Lung (tissue), 11 donors: ENCODE measurements at regions not wholly inside any gene's neighbourhood (a gene's known extent, or its start where the extent isn't known, plus 50 kb on each side); places are given as distances from the start of the nearest gene placed in this dataset.
"Not testable (repeated sequence)": the region's sequence is repeated elsewhere in the genome, so short reads cannot be mapped to it uniquely, and the experiment has no call there.

Experiments used
- ATAC-seq: fragments of 200-7000 bp; cut with Tn5 transposase; one replicate; pipeline ENCODE4 v1.9.1; 2020; ENCODE audit warnings: moderate number of reproducible peaks; ENCODE audit not compliant: insufficient read depth, low FRiP score
- DNase-seq, 3 donors: peaks; one replicate each; pipeline ENCODE4 v3.0.0-alpha.2; 2013 to 2017
- H3K27ac ChIP-seq, 2 donors: one replicate each; pipeline ENCODE4 v1.5.1; 2013; ENCODE audit warnings: mild to moderate bottlenecking in 2 of 2, moderate library complexity in 2 of 2, control low read depth in 1 of 2, inconsistent platforms in 1 of 2, low read depth in 1 of 2, low read length in 1 of 2
- H3K27me3 ChIP-seq, 3 donors: one replicate each; pipeline ENCODE4 v1.5.1; 2013; ENCODE audit warnings: low read length in 2 of 3; ENCODE audit not compliant: control insufficient read depth in 3 of 3, insufficient read depth in 3 of 3
- H3K36me3 ChIP-seq, 4 donors: one replicate each; pipeline ENCODE4 v1.5.1; 2013; ENCODE audit warnings: low read length in 4 of 4, mild to moderate bottlenecking in 1 of 4, moderate library complexity in 1 of 4; ENCODE audit not compliant: control insufficient read depth in 4 of 4, insufficient read depth in 4 of 4
- H3K4me1 ChIP-seq, 5 donors: one replicate each; pipeline ENCODE4 v1.5.1; 2013; ENCODE audit warnings: low read length in 5 of 5, mild to moderate bottlenecking in 2 of 5, moderate library complexity in 1 of 5; ENCODE audit not compliant: control insufficient read depth in 5 of 5, insufficient read depth in 5 of 5
- H3K4me3 ChIP-seq: one replicate; pipeline ENCODE4 v1.5.1; 2013; ENCODE audit warnings: mild to moderate bottlenecking, control low read depth, moderate library complexity
- H3K9ac ChIP-seq, 2 donors: one replicate each; pipeline ENCODE4 v1.5.1; 2013; ENCODE audit warnings: low read length in 2 of 2, control low read depth in 1 of 2; ENCODE audit not compliant: insufficient read depth in 1 of 2
- H3K9me3 ChIP-seq, 4 donors: one replicate each; pipeline ENCODE4 v1.5.1; 2013; ENCODE audit warnings: low read length in 3 of 4, mild to moderate bottlenecking in 1 of 4, moderate library complexity in 1 of 4; ENCODE audit not compliant: control insufficient read depth in 4 of 4, insufficient read depth in 3 of 4
- CTCF ChIP-seq: IDR thresholded peaks from 2 replicates; pipeline ENCODE4 v1.5.1; 2012; ENCODE audit warnings: mild to moderate bottlenecking; ENCODE audit errors: control extremely low read depth, extremely low read depth
- WGBS, 2 donors: extraction: QIAGEN DNeasy Blood & Tissue Kit; methylation state at CpG; one replicate each; pipeline ENCODE4 v1.1.7; 2013; 5-methylcytosine and 5-hydroxymethylcytosine counted together
- donor health status: control.
- donor health status: control.
- donor health status: Bipolar disorder and iron deficiency.
- donor health status: healthy.
- donor health status: DM: yes; HTN: yes; CAD: no.

- H3K27me3 ChIP-seq, result peaks cover 0 to 2% (median 0%) of the 10 kb centered on the region in 3 donors
- TF ChIP-seq CTCF, result no peak
- H3K9me3 ChIP-seq, result peaks cover 0 to 3% (median 1%) of the 10 kb centered on the region in 4 donors
- ATAC-seq (no peak), DNase-seq (no peak)
- H3K4me1 ChIP-seq, result no peaks in the 10 kb centered on the region
- H3K27ac ChIP-seq, result no peak overlapping the region
- no peak overlapping the region for H3K4me3 ChIP-seq
- H3K36me3 ChIP-seq, result no peaks in the 10 kb centered on the region
- H3K9ac ChIP-seq, result no peak overlapping the region
- WGBS, 2 donors, result 85 to 87% methylated on average over 7 of the region's 7 CpGs
Measured at GRCh38 chr2:65979446-65979845, 455.5 kb upstream of the MEIS1 start.

DNA sequence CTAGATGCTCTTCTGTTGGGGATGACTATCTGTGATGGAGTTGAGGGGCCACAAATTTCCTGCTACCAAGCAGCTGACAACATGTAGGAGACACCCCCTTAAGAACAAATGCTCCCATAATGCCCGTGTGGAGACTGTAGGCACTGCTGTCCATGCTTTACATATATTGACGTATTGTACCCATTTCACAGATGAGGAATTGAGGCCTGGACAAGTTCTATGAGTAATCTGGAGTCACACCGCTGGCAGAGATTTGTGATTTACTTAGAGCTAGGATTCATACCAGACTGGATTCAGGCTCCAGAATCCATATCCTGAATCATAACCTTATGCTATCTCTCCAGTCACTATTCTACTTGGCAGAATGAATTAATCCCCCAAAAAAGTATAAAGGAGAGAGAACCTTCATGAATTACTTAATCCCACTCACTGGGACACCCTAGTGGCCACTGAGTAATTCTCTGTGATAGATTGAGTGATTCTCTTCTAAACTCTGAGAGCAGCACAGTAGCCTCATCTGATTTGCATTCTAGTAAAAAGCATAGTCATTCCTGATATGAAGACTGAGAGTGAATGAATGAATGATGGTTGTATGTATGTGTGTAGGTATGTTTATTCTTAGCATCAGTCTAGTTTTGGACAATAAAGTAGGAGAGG is 460.7 kb upstream of the MEIS1 start:
- 92 to 97% methylated on average over 3 of the region's 3 CpGs for WGBS, 2 donors

GRCh38 chr2:65969161-65969560 is 465.8 kb upstream of the MEIS1 start:
- H3K9me3 ChIP-seq, result peaks cover 0 to 2% (median 0%) of the 10 kb centered on the region in 4 donors
- TF ChIP-seq CTCF, result no peak
- no peak for ATAC-seq
- no peaks in the 10 kb centered on the region for H3K36me3 ChIP-seq
- no peak overlapping the region for H3K4me3 ChIP-seq
- WGBS, 2 donors, result 57 to 75% methylated on average over 3 of the region's 3 CpGs
- H3K27ac ChIP-seq, result no peak overlapping the region
- no peaks in the 10 kb centered on the region for H3K27me3 ChIP-seq
- no peaks in the 10 kb centered on the region for H3K4me1 ChIP-seq
- DNase-seq, result no peak
- no peak overlapping the region for H3K9ac ChIP-seq

More for the DNA sequence above, 460.7 kb upstream of the MEIS1 start:
- ATAC-seq, result no peak
- DNase-seq, result no peak
- Histone ChIP-seq H3K9ac (no peak overlapping the region), H3K36me3 (no peaks in the 10 kb centered on the region), H3K9me3 (peaks cover 0 to 3% (median 1%) of the 10 kb centered on the region in 4 donors), H3K27ac (no peak overlapping the region), H3K27me3 (no peaks in the 10 kb centered on the region), H3K4me1 (no peaks in the 10 kb centered on the region), H3K4me3 (no peak overlapping the region)
- TF ChIP-seq CTCF, result no peak

GRCh38 chr2:65963303-65963702 is 471.6 kb upstream of the MEIS1 start:
- not testable (repeated sequence) for ATAC-seq, H3K27me3 ChIP-seq, H3K4me3 ChIP-seq, H3K27ac ChIP-seq, H3K9ac ChIP-seq, H3K36me3 ChIP-seq, H3K4me1 ChIP-seq, DNase-seq, H3K9me3 ChIP-seq
- no CpG with 5 or more reads among the region's 5 CpGs for WGBS, 2 donors
